ENCODE measurements at regions not wholly inside any gene's neighbourhood (a gene's known extent, or its start where the extent isn't known, plus 50 kb on each side); places are given as distances from the start of the nearest gene placed in this dataset.

- Mint-ChIP-seq H3K27me3 (ENCODE audit: insufficient read depth, low read depth, poor library complexity) (peaks cover 2% of the 10 kb centered on the region), H3K9me3 (no peaks in the 10 kb centered on the region), H3K27ac (no peak overlapping the region), H3K4me1 (no peaks in the 10 kb centered on the region), H3K4me3 (no peak overlapping the region), H3K36me3 (ENCODE audit: low read depth) (no peaks in the 10 kb centered on the region)
- DNase-seq (ENCODE audit: low spot score) (no peak), ATAC-seq (no peak)
- Histone ChIP-seq H3K27me3 (ENCODE audit: insufficient read depth) (no peaks in the 10 kb centered on the region), H3K9me2 (ENCODE audit: insufficient read depth) (peaks cover 10% of the 10 kb centered on the region), H2AFZ (0 out of 2 replicates have a peak overlapping the region, but pooled peaks have one; percentile 63), H4K20me1 (replicated peaks; ENCODE audit: insufficient read depth) (no peaks in the 10 kb centered on the region), H3K4me3 (no peak overlapping the region), H3K79me2 (replicated peaks; ENCODE audit: insufficient read depth) (no peaks in the 10 kb centered on the region), H3F3A (replicated peaks; ENCODE audit: low read depth) (no peaks in the 10 kb centered on the region), H3K36me3 (ENCODE audit: insufficient read depth) (no peaks in the 10 kb centered on the region), H3K4me2 (no peak overlapping the region), H3K27ac (ENCODE audit: low read depth) (no peak overlapping the region), H3K4me1 (ENCODE audit: insufficient read depth) (no peaks in the 10 kb centered on the region)
- TF ChIP-seq ZNF331 (CRISPR knock-in tag; IDR thresholded peaks at IDR 0.05; ENCODE audit: low read depth) (no peak), NANOG (IDR thresholded peaks at IDR 0.05; ENCODE audit: borderline replicate concordance) (no peak), ZNF114 (CRISPR knock-in tag; IDR thresholded peaks at IDR 0.05) (no peak), ZNF462 (CRISPR knock-in tag; IDR thresholded peaks at IDR 0.05) (no peak), ETS1 (IDR thresholded peaks at IDR 0.05) (no peak), JUNB (IDR thresholded peaks at IDR 0.05; ENCODE audit: unreplicated experiment) (no peak), EZH2phosphoT487 (IDR thresholded peaks at IDR 0.05; ENCODE audit: unreplicated experiment) (no peak), CTCF (conservative IDR thresholded peaks at IDR 0.05; ENCODE audit: low read depth in 2 of 2) (no peak), STAT1 (IDR thresholded peaks at IDR 0.05; ENCODE audit: unreplicated experiment) (no peak), CREB1 (CRISPR knock-in tag; IDR thresholded peaks at IDR 0.05; ENCODE audit: low read depth) (no peak)
Measured at GRCh38 chr3:65303431-65303830, 615.6 kb upstream of the ADAMTS9 start.
